HG02973 (cell line): ENCODE measurements at regions not wholly inside any gene's neighbourhood (a gene's known extent, or its start where the extent isn't known, plus 50 kb on each side); places are given as distances from the start of the nearest gene placed in this dataset.

Experiments
- ATAC-seq: cut with Tn5 transposase; IDR thresholded peaks from one replicate; pipeline ENCODE4 v1.9.1; 2021; ENCODE audit warnings: moderate library complexity; ENCODE audit not compliant: unreplicated experiment

DNA sequence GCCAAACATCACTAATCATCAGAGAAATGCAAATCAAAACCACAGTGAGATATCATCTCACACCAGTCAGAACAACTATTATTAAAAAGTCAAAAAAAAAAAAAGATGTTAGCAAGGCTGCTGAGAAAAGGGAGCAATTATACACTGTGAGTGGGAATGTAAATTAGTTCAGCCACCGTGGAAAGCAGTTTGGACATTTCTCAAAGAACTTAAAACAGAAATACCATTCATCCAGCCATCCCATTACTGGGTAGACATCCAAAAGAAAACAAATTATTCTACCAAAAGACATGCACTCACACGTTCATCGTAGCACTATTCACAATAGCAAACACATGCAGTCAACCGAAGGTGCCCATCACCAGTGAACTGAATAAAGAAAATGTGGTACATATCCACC is 213.9 kb downstream of the TTLL2 start:
- ATAC-seq, result no peak

DNA sequence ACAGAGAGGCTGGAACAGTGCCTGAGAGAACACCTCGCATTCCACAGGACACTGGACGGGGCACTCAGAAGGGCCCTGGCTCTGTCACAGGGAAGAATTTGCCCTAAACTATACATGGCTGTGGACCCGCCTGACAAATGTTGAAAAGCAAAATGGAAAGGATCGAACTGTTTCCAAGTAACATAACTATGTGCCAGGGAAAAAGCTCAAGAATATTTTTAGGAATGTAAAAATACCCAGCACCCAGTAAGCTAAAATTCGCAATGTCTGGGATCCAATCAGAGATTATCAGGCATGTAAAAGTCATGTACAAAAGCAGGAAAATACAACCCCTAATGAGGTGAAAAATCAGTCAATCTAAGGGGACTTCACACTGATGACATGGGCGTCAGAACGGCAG is 215.9 kb downstream of the TTLL2 start:
- no peak for ATAC-seq

DNA sequence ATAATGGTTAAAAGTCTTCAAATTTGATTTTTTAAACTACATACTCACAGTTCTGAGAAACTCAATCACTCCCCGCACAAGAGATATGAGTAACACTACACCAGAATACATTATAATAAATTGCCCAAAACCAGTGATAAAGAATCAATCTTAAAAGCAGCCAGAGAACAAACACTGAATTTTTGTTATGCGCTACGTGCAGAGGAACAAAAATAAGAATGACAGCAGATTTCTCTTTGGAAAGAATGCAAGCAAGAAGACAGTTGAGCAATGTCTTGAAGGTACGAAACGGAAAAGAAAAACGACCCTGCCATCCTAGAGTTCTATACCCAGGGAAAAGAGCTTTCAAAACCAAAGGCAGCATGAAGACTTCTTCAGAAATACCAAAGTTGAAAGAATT is 216.7 kb downstream of the TTLL2 start:
- ATAC-seq, result no peak

DNA sequence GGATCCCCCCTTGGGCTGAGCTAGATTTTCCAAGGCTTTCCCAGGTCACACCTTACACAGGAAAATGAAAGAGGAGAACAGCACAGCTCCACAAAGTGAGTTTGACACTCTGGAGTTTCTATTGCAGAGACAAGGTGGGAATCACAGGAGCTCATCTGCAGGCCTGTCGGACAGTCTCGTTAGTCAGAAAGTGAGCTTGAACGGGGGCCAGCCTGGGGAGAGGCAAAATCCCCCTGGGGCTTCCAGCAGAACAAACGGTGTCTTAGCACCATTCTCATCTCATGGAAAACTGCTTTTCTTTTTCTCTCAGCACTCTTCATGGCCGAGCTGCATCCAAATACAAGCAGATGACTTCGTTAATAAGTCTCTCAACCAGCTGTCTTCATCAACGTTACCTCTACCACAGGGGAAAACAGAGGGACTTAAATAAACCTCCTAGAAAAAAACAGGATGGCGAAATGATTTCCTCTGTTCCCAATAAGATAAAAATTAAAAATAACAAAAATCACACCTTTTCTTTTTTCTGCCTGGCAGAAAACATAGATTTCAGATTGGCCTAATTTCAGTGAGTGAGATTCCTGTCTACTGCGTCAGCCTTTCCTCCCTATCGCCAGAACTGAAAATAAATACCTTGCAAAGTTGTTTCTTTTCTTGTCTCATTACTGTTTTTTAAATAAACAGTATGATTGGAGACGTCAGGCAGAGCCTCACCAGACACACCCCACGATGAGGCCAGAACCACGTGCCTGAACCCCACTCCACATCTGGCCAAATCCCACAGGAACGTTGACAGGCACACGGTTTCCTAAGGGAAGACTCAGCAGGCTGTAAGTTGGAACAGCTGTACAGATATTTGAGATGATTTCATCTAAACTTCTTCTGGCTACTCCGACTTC is 219.0 kb downstream of the TTLL2 start:
- no peak for ATAC-seq

DNA sequence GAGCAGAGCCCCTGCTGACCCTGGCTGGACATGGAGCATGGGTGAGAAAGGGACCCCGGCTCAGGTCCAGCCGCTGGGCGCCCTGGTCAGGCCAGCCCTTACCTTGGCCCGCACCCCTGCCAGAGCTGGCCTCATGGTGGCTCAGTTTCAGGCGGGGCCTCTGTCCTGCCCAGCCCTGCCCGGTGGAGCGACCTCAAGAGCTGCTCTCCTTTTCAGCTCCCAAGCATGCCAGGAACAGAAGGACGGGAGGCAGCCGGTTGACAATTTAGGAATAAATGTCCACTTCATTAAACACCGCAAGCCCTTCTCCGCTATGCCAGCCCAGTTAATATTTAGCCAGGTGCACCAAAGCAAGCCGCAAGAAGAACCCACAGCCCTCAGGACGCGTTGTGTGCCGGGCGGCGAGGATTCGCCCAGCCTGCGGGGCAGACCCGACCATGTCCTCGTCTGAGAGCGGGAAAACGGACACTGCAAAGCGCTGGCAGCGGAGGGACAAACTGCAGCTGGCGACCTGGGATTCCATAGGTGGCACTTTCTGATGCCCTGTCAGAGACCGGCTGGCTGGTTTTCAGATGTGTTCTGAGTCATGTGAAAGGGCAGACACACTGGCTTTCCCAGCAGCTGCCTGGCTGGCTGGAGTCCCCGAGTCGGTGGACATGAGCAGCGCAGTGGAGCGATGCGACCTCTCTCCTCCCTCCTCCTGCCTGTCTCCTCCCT is 221.9 kb downstream of the TTLL2 start:
- ATAC-seq, result no peak

DNA sequence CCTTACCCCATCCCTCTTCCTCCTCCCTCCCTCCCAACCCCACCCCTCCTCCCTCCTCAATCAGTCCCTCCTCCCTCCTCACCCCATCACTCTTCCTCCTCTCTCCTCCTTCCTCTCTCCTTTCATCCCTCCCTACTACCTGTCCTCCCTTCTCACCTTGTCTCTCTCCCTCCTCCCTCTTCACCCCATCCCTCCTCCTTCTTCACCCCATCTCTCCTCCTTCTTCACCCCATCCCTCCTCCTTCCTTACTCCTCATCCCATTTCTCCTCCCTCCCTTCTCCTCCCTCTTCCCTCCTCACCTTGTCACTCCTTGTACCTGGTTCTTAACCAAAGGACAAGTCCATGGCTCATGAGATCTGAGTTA is 222.4 kb downstream of the TTLL2 start:
- ATAC-seq, result no peak

DNA sequence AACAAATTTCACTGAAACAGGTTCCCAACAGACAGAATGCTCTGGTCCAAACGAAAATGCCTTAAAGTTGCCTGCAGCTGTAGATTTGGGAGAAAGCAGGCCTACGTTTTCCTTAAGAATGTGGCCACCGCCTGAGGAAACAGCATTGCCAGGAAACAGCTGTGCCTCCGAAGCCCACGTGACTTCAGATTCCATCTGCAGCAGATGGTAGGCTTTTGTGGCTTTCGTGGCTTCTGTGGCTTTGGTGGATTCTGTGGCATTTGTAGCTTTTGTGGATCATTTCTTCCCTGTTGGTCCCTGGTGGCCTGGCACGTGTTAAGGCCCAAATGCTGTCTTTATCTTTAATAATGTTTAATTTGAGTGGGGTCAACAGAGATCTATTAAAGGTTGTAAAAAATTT is 222.9 kb downstream of the TTLL2 start:
- no peak for ATAC-seq

DNA sequence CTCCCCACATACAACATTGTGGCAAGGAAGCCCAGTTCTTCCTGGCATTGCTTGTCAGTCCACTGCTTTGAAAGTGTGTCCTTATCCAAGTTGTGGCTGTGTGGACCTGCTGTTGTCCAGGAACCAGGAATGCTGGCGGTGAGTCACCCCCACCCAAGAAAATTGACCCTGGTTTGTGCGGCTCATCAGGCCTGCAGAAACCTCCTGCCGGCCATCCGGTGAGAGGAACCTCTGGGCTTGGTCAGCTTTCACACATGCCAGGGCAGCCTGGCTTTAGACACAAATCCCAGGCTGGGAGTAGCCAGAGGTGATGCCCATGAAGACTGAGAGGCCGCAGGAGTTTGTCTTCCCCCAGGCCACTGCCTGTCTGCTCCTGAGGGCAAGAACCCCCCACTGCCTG is 223.6 kb downstream of the TTLL2 start:
- ATAC-seq, result no peak

DNA sequence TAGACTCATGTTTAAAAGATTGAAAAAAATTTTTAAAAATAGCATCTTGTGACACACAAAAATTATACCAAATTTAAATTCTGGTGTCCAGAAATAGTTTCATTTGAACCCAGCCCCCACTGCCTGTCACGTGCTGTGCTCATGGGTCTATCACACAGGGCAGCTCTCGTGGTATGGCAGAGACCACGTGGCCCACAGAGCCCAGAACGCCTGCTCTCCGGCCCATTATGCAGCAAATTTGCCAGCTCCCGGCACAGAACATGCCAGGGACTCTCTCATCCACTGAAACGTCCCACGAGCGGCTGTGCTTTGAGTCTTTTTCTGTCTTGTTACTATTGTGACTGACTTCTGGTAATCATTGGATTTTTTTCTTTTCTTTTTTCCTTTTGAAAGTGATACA is 224.3 kb downstream of the TTLL2 start:
- no peak for ATAC-seq

DNA sequence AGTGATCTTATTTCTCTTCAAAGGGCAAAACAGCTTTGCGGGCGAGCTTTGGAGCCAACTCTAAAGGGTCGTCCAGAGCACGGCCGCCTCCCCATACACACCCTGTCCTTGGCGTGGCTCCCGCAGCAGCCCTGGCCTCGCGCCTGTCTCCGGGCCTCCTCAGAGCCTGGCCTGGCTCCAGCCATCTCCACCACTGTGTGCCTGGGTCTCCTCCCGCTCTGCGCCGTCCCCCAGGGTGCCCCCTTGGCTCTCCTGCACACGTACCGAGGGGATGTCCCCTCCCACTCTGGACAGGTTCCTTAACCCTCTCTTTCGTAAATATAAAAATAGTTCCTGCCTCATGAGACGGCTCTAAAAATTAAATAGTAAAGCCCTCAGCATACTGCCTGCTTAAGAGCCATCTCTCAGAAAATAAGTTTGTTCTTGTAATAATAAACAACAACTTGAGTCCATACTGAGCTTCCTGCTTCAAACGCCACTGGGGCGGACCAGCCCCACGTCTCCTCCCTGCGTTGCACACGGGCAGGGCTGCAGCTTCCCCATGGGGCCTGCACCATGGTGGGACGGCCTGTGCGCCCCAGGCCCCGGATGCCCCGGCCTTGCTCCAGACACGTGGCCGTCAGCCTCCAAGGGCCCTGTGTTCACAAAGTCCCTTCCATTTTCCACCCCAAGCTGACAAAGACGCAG is 226.2 kb downstream of the TTLL2 start:
- no peak for ATAC-seq

DNA sequence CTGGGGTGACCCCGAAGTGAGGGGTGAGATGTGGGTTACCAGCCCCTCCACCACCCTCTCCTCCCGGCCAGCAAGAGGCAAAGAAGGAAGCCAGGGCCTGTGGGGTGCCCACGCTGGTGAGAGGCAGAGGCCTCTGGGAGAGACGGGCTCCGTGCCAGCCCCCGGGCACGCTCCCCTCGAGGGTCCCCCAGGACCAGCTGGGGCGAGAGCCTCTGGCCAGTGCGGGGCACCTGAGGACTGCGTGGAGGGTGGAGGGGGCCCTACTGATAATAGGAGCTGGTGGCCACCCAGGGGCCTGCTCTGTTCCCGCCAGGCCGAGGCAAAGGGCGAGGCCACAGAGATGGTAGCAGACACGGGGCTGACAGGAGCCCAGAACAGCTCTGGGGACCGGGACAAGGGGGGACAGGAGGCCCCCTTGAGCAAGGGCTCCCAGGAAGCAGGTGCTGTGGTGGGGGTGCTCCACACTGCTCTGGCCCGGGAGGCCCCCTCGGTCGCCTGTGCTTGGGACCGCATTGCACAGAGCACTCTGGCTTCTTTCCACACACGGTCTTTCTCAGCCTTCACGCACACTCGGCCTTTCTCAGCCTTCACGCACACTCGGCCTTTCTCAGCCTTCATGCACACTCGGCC is 226.9 kb downstream of the TTLL2 start:
- ATAC-seq, result no peak

DNA sequence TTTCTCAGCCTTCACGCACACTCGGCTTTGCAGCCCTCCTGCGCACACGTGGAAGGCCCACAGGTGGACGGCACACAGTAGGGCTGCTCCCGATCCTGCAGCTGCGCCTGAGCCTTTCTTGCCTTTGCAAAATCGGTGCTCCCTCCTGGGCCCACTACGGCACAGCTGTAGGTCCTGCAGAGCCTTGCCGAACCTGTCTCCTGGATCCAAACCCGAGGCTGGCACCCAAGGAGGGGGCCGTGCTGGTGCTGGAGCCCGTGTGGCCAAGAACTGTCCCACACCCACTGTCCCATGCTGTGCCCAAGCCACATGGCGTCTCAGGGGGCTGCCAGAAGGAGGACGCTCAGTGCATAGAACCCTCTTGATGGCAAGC is 227.4 kb downstream of the TTLL2 start:
- no peak for ATAC-seq

DNA sequence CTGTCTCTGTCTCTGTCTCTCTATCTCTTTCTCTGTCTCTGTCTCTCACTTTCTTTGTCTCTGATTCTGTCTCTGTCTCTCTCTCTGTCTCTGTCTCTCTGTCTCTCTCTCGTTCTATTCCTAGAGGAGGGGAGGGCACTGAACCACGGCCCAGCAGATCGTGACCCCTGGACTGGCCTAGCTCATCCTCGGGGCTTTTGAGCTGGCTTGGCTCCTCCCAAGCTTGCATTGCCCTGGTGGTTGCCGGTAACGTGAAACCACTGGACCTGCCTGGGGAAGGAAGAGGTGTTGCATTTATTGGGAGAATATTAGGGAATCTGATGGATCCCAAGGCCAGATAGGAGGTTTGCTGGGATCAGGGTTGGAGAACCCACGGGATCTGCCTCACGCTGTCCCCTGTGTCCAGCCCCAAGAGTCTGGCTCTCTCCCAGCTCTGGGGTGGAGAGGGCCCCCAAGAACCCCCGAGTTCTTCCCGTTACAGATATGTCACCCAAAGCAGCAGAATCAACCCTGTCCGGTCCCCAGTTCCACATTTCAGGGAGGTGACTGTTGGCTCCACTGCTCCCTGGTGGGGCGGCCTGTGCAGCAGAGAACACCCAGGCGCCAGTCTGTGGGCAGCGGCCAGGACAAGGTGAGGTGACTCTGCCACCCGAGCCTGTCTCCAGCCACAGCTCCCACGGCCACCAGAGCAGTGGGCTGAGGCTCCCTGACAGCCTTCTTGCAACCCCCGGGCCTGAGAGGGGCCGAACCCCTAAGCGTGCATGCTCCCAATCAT is 228.3 kb downstream of the TTLL2 start:
- ATAC-seq, result no peak

DNA sequence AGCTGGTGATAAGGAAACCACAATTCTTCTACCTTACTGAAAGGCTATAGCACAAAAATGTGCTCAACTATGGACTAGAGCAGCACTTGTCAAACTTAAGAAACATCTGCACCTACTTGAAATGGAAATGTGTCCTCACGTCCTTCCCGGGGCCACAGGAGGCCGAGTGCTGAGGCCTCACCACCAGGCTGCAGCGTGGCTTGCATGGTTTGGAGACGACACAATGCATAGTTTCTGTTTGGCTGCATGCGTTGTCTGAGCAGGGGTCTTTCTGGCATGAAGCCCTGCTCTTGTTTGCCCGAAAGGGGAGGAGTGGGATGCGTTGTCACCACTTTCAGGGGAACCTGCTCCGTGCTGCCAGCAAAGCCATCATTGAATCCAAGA is 228.8 kb downstream of the TTLL2 start:
- ATAC-seq, result no peak

DNA sequence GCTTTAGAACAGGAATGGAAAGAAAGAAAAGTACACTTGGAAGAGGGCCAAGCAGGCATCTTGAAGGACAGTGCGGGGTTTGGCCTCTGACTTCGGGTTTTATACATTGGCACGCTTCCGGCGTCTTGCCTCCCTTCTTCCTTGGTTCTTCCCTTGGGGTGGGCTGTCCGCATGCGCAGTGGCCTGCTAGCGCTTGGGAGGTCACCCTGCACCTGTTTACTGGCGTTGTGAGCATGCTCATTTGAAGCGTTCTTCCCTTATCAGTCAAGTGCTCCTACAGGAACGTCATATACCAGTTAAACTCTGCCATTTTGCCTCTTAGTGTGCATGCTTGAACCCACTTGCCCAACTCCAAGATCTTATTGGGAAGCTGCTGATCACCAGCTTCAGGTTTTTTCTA is 230.0 kb downstream of the TTLL2 start:
- ATAC-seq, result no peak

DNA sequence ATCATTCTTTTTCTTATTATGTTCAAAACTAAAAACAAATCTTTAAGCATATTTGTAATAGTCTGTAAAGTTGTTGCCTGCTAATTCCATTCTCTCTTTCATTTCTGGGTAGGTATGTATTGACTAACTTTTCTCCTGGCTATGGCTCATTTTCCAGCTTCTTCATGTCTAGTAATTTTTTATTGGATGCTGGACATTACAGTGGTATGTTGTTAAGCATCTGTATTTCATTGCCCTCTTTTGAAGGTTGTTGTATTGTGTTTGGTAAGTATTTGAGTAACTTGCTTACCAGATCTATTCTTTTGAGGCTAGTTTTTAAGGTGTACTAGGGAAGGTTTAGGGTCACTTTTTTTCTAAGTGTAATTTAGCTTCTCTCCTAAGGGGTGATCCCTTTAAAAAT is 230.9 kb downstream of the TTLL2 start:
- ATAC-seq, result no peak

DNA sequence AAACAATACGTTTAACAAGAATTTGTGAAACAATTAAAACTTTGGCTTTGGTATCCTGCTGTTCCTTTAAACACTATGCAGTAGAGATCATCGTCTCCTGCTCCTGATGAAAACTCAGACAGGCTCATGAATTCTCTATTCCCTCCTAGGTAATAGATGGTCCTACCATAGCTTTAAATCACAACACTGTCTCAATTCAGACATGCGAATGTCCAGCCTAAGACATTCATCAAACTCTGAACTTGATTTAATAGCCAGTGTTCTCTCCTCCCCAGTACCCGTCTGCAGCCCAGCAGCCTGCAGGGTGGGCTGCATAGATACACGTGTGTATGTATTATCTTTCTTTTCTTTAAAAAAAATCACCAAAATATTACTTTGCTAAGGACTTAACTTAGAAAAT is 232.8 kb downstream of the TTLL2 start:
- ATAC-seq, result no peak

DNA sequence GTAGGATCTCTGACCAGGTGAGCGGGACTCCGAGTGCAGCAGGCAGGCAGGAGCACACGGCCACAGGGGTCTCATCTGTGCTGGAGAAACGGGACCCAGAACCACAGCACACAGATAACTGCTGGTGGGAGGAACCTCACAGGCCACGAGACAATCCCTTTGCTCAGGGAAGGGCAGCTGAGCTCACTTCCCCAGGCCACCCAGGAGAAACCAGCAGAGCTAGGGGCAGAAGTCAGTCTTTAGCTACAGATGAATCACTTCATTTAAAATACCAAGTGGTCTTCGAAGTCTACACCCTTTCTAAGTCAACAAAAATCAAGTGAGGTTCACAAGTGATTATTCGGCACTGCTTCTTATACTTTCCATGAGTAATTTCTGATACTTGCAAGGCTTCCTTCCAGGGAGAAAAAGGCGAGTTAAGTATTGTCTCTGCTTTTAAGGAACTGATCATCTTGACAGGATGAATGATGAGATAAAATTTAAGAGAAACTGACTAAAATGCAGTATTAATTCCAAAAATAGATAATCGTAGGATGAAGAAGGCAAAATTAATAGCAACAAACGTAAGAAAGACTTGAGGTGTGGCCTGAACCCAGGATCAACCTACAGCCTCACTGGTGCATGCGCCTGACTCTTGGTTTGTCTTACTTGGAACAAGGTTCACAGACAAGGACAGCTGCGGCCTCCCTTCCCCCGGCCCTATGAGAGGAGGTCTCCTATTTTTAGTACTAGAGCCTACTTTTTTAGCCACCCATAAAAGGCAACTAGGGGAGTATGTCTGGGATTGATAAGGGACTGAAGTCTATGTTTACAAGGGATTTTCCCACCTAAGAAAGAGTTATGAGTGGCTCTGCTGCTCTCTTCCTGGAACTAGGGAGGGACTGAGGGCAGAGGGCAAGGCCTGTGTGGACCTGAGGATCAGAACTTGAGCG is 233.6 kb downstream of the TTLL2 start:
- no peak for ATAC-seq

DNA sequence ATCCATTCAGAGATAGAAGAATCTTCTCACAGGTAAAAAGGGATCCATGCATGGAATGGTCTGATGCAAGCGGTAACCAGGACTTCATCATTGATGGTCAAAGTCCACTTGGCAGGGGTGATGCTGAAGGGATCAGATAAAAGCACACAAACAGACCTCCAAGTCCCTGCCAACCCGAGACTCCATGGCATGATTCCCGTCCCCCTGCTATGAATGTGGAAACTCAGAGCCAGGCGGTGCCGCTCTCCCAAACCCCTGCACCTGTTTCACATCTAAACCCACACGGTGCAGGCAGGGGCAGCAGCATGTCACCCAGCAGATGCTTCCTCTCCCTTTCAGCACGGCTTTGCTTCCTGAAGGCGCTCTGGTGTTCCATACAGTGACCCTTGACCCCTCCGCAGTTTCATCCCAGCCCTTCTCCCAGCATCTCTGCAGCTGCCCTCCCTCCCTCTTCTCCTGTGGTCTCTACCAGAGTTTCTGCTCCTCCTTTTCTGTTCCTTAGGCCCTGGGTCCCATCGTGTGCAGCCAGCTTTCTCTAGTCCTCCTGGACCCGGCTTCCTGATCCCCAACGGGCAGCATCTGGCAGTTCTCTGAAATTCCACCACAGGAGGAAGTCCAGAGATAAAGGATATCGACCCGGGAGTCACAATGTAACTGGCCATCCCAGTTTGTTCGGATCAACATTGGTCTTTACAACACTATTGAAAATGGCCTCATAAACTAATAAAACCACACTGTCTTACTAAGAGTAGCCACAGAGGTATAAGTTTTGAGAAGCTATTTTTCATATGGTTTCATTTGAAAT is 235.0 kb downstream of the TTLL2 start:
- ATAC-seq, result no peak
